ENCODE measurements at regions not wholly inside any gene's neighbourhood (a gene's known extent, or its start where the extent isn't known, plus 50 kb on each side); places are given as distances from the start of the nearest gene placed in this dataset.

GRCh38 chr7:35530124-35531109, 164.5 kb downstream of the HERPUD2 start:
- H3K27ac ChIP-seq, result no peak overlapping the region
- no peaks in the 10 kb centered on the region for H3K9me3 ChIP-seq
- H3K4me1 ChIP-seq, result no peaks in the 10 kb centered on the region
- H3K36me3 ChIP-seq, result no peaks in the 10 kb centered on the region
- intact Hi-C loops (cut with DNase I; ENCODE audit: low total_unique reads), result loop anchor here (10.0 kb wide), 1 partner anchor 336 kb away; no protein-coding TSS in a partner anchor
- TF ChIP-seq EP300 (IDR thresholded peaks at IDR 0.05), result no peak
- no peak for TF ChIP-seq POLR2AphosphoS5 (IDR thresholded peaks at IDR 0.05)
- no peak for TF ChIP-seq POLR2A (IDR thresholded peaks at IDR 0.05)
- TF ChIP-seq CTCF (IDR thresholded peaks at IDR 0.05), result no peak
- H3K27me3 ChIP-seq, result peaks cover 0 to 14% (median 0%) of the 10 kb centered on the region in 3 donors
- WGBS, 5 donors, result 82 to 86% (median 84%) methylated on average over 14 to 16 of the region's 16 CpGs
- DNase-seq, result no peak
- no peak overlapping the region for H3K4me3 ChIP-seq

- intact Hi-C loops (cut with DNase I; ENCODE audit: low total_unique reads), result loop anchor here (10.0 kb wide), 1 partner anchor 335 kb away; no protein-coding TSS in a partner anchor
- WGBS, 5 donors, result 75 to 83% (median 79%) methylated on average over 6 of the region's 6 CpGs
- Histone ChIP-seq H3K36me3 (no peaks in the 10 kb centered on the region), H3K4me3 (no peak overlapping the region), H3K4me1 (no peaks in the 10 kb centered on the region), H3K27ac (no peak overlapping the region), H3K27me3 (peaks cover 0 to 20% (median 0%) of the 10 kb centered on the region in 3 donors), H3K9me3 (no peaks in the 10 kb centered on the region)
- TF ChIP-seq CTCF (IDR thresholded peaks at IDR 0.05), result no peak
- TF ChIP-seq EP300 (IDR thresholded peaks at IDR 0.05), result no peak
- TF ChIP-seq POLR2A (IDR thresholded peaks at IDR 0.05), result no peak
- no peak for TF ChIP-seq POLR2AphosphoS5 (IDR thresholded peaks at IDR 0.05)
- DNase-seq, result no peak
Measured at GRCh38 chr7:35529713-35530112, 165.2 kb downstream of the HERPUD2 start.

- TF ChIP-seq POLR2AphosphoS5 (IDR thresholded peaks at IDR 0.05) (no peak), POLR2A (IDR thresholded peaks at IDR 0.05) (no peak), EP300 (IDR thresholded peaks at IDR 0.05) (no peak)
- intact Hi-C loops (cut with DNase I; ENCODE audit: low total_unique reads), result no loop called here
- WGBS, 5 donors, result 81 to 85% (median 84%) methylated on average over 8 of the region's 8 CpGs
- no peak overlapping the region for H3K4me3 ChIP-seq
- no peaks in the 10 kb centered on the region for H3K36me3 ChIP-seq
- H3K27me3 ChIP-seq, result peaks cover 0 to 32% (median 0%) of the 10 kb centered on the region in 3 donors
- no peaks in the 10 kb centered on the region for H3K9me3 ChIP-seq
- no peak overlapping the region for H3K27ac ChIP-seq
- no peak for DNase-seq
- no peaks in the 10 kb centered on the region for H3K4me1 ChIP-seq
Measured at GRCh38 chr7:35528381-35528977, 166.5 kb downstream of the HERPUD2 start.

GRCh38 chr7:35526645-35527044, 168.3 kb downstream of the HERPUD2 start:
- H3K4me1 ChIP-seq, result no peaks in the 10 kb centered on the region
- peaks cover 0 to 38% (median 0%) of the 10 kb centered on the region in 3 donors for H3K27me3 ChIP-seq
- no peak for TF ChIP-seq POLR2A (IDR thresholded peaks at IDR 0.05)
- TF ChIP-seq CTCF (IDR thresholded peaks at IDR 0.05), result no peak
- no peak for TF ChIP-seq EP300 (IDR thresholded peaks at IDR 0.05)
- TF ChIP-seq POLR2AphosphoS5 (IDR thresholded peaks at IDR 0.05), result no peak
- 72 to 88% (median 76%) methylated on average over 4 of the region's 4 CpGs for WGBS, 5 donors
- no peaks in the 10 kb centered on the region for H3K9me3 ChIP-seq
- no peaks in the 10 kb centered on the region for H3K36me3 ChIP-seq
- intact Hi-C loops (cut with DNase I; ENCODE audit: low total_unique reads), result no loop called here
- no peak overlapping the region for H3K4me3 ChIP-seq
- H3K27ac ChIP-seq, result no peak overlapping the region
- no peak for DNase-seq
